Transverse colon (tissue), 4 donors: ENCODE measurements at regions not wholly inside any gene's neighbourhood (a gene's known extent, or its start where the extent isn't known, plus 50 kb on each side); places are given as distances from the start of the nearest gene placed in this dataset.

Experiments used
- EP300 ChIP-seq: sonication (generic); formaldehyde crosslinking; IDR thresholded peaks from one replicate; pipeline ENCODE4 v1.6.1; 2017; ENCODE audit warnings: antibody characterized with exemption, low read depth
- POLR2A ChIP-seq: fragments of 450-650 bp; IDR thresholded peaks from one replicate; pipeline ENCODE4 v1.6.1; 2016; ENCODE audit warnings: antibody characterized with exemption, mild to moderate bottlenecking, moderate library complexity
- POLR2AphosphoS5 ChIP-seq, 3 donors: sonication (generic); formaldehyde crosslinking; IDR thresholded peaks; one replicate each; pipeline ENCODE4 v1.6.1; 2016; ENCODE audit warnings: antibody characterized with exemption in 3 of 3
- TF ChIP-seq, protein P1 (sequence below), 5 experiments: fragments of 200-600 bp in 3 of 5; fragments of 450-650 bp in 2 of 5; sonication (generic) in 3 of 5; IDR thresholded peaks; 1 replicate in 2 of 5; 2 replicates in 3 of 5; pipeline ENCODE4 v1.5.1; 2016 to 2017; ENCODE audit warnings: antibody characterized with exemption in 5 of 5, inconsistent platforms in 3 of 5, mild to moderate bottlenecking in 2 of 5, moderate library complexity in 1 of 5

DNA sequence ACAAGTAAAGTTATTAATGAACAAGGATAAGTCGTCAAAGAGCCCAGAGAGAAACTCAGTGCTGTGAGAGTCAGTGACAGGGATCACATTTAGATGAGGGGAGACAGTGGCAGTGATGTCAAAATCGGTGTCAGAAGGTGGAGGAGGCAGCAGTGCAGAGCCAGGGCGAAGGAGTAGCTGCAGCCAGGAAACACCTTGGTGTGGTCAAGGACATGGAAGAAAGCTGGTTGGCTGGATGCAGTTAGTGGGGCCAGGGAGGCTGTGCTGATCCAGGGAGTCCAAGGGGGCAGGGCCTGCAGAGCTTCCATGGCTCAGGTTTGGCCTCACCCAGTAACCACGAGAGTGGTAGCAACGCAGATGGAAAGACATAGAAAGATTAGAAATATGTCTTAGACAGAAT, 50.7 kb upstream of the ADORA2B start:
- TF ChIP-seq EP300, result no peak
- TF ChIP-seq, protein P1, sequence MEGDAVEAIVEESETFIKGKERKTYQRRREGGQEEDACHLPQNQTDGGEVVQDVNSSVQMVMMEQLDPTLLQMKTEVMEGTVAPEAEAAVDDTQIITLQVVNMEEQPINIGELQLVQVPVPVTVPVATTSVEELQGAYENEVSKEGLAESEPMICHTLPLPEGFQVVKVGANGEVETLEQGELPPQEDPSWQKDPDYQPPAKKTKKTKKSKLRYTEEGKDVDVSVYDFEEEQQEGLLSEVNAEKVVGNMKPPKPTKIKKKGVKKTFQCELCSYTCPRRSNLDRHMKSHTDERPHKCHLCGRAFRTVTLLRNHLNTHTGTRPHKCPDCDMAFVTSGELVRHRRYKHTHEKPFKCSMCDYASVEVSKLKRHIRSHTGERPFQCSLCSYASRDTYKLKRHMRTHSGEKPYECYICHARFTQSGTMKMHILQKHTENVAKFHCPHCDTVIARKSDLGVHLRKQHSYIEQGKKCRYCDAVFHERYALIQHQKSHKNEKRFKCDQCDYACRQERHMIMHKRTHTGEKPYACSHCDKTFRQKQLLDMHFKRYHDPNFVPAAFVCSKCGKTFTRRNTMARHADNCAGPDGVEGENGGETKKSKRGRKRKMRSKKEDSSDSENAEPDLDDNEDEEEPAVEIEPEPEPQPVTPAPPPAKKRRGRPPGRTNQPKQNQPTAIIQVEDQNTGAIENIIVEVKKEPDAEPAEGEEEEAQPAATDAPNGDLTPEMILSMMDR (IDR thresholded peaks at IDR 0.05), result no peak
- TF ChIP-seq POLR2A, result no peak
- no peak for TF ChIP-seq POLR2AphosphoS5 (IDR thresholded peaks at IDR 0.05)
